ENCODE measurements at regions not wholly inside any gene's neighbourhood (a gene's known extent, or its start where the extent isn't known, plus 50 kb on each side); places are given as distances from the start of the nearest gene placed in this dataset.

DNA sequence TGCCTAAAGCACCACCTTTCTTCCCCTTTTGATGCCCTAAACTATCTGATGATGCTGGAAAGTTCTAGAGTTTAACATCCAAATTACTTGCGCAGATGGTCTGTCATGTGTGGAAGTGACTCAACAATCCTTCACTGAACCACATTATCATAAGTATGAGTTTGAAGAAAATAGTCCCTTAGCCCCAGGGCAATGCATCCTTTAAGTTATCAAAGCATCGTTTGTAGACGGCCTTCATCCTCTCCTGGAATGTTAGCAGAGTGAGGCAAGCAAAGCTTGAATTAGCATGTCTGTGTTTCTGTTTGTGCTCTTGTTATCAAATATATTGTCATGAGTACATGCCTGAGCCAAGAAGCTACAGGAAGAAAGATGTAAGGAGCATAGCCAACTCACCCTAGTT, 570.9 kb downstream of the MID1IP1 start:
- TF ChIP-seq MXI1 (IDR thresholded peaks at IDR 0.05; ENCODE audit: low read depth, low read length), result no peak
- no peak for TF ChIP-seq SAP30 (IDR thresholded peaks at IDR 0.05; ENCODE audit: borderline replicate concordance, insufficient read depth, low read depth, low read length, poor library complexity, severe bottlenecking)
- no peak for TF ChIP-seq FOSL1 (tag; conservative IDR thresholded peaks at IDR 0.05)
- TF ChIP-seq POLR2A (conservative IDR thresholded peaks at IDR 0.05), result no peak
- TF ChIP-seq, protein P1, sequence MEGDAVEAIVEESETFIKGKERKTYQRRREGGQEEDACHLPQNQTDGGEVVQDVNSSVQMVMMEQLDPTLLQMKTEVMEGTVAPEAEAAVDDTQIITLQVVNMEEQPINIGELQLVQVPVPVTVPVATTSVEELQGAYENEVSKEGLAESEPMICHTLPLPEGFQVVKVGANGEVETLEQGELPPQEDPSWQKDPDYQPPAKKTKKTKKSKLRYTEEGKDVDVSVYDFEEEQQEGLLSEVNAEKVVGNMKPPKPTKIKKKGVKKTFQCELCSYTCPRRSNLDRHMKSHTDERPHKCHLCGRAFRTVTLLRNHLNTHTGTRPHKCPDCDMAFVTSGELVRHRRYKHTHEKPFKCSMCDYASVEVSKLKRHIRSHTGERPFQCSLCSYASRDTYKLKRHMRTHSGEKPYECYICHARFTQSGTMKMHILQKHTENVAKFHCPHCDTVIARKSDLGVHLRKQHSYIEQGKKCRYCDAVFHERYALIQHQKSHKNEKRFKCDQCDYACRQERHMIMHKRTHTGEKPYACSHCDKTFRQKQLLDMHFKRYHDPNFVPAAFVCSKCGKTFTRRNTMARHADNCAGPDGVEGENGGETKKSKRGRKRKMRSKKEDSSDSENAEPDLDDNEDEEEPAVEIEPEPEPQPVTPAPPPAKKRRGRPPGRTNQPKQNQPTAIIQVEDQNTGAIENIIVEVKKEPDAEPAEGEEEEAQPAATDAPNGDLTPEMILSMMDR (IDR thresholded peaks at IDR 0.05 in 2 of 3, conservative IDR thresholded peaks at IDR 0.05 in 1 of 3; ENCODE audit: insufficient read depth in 2 of 3, low read depth in 1 of 3, low read length in 3 of 3), result no peak
- TF ChIP-seq PCBP2 (IDR thresholded peaks at IDR 0.05; ENCODE audit: low read depth, low read length, poor library complexity, severe bottlenecking), result no peak
- TF ChIP-seq NR1H2 (CRISPR knock-in tag; IDR thresholded peaks at IDR 0.05), result no peak
- no peak for TF ChIP-seq SPI1 (IDR thresholded peaks at IDR 0.05; ENCODE audit: borderline replicate concordance, low read depth, low read length)
